ENCODE measurements at regions not wholly inside any gene's neighbourhood (a gene's known extent, or its start where the extent isn't known, plus 50 kb on each side); places are given as distances from the start of the nearest gene placed in this dataset.

DNA sequence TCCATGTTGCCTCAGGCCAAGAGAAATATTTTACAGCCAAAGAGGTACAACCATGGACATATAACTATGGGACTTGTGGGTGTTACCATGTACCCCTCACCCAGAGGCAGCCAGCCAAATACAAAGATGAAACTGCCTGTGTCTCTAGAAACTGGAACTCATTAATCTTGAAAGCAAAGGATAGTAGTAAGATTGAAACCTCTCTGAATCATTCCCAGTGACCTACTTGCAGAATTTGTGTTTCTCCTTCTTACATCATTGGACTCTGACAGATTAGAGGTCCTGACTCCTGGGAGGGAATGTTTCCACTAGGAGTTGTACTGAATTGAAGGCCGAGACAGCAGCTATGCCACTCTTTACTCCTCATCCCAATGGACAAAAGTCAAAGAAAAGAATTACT, 257.4 kb upstream of the UBASH3B start:
- Histone ChIP-seq H3K9me3 (no peaks in the 10 kb centered on the region), H3K4me2 (no peak overlapping the region), H3K4me1 (peaks cover 12% of the 10 kb centered on the region; the same call in 2 of the 3 replicates), H3K4me3 (no peak overlapping the region), H3K27ac (no peak overlapping the region; a peak in 1 of 6 replicates)
- POLR2A ChIA-PET = no interaction called here
- DNase-seq (ENCODE audit: low read depth in 1 of 2, low spot score in 1 of 2) (no peak), ATAC-seq (no peak), FAIRE-seq (no peak)
- no peak for TF ChIP-seq CHD2 (IDR thresholded peaks at IDR 0.05; ENCODE audit: low read length, partially characterized antibody)
- CTCF ChIA-PET = no interaction called here
- 15% methylated on average over 1 of the region's 1 CpG for WGBS (ENCODE audit: missing lambda C conversion rate)

DNA sequence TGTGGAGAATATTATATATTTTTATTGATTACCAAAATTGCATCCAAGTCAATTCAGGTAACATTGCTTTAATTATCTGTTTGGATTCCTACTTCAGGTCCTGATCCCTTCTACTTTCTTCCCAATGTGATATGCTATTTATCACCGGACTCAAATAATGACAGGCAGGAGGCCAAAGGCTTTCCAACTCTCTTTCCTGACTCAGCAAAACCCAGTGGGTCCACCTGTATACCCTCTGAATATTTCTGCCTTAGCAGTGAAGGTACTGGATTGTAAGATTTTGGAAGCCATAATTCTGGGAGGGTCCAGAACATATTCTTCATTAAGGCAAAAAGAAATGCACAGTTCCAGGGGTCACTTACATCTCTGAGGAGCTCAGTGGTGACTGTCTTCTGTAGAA, 260.2 kb upstream of the UBASH3B start:
- ChIA-PET POLR2A (no interaction called here), CTCF (interaction anchor here (0.9 kb wide), 1 partner anchor 192 kb away, joined by 3 read pairs; no protein-coding TSS in a partner anchor)
- H3K27ac ChIP-seq = no peak overlapping the region
- TF ChIP-seq MAFK (IDR thresholded peaks at IDR 0.05; ENCODE audit: partially characterized antibody) (peak; percentile 72), SMC3 (IDR thresholded peaks at IDR 0.05) (no peak)
- ATAC-seq (no peak), DNase-seq (ENCODE audit: low read depth in 1 of 2, low spot score in 1 of 2) (no peak), FAIRE-seq (no peak)
- WGBS (ENCODE audit: missing lambda C conversion rate) = 63% methylated on average over 1 of the region's 1 CpG
- H3K4me1 ChIP-seq = peaks cover 12% of the 10 kb centered on the region; the same call in 2 of the 3 replicates
- 0 out of 3 replicates have a peak, but pooled peaks cover under 1% of the 10 kb centered on the region for H3K9me3 ChIP-seq
- H3K4me3 ChIP-seq = no peak overlapping the region
- no peak overlapping the region for H3K4me2 ChIP-seq

DNA sequence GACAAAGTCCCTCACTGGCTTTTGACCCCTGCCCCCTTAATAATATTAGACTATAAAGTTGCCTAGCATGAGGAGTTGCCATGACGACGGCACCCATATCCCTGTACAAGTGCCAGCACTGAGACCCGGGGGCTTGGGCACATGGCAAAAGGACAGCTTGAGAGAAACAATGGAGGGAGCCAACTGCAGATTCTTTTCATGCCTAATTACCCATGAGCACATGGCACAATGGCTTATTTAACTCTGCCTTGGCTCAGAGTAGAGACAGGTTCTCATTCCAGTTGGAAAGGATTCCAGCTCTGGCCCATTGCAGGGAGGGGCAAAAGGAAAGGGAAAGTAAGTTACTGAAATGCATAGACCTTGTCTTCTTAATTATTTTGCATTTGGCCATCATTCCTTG, 261.2 kb upstream of the UBASH3B start:
- no peak for ATAC-seq
- ChIA-PET POLR2A (no interaction called here), CTCF (interaction anchor here (0.9 kb wide), 1 partner anchor 191 kb away, joined by 3 read pairs; no protein-coding TSS in a partner anchor)
- no peak for FAIRE-seq
- 46% methylated on average over 2 of the region's 3 CpGs for WGBS (ENCODE audit: missing lambda C conversion rate)
- TF ChIP-seq JUNB (IDR thresholded peaks at IDR 0.05) = no peak
- TF ChIP-seq, protein P1, sequence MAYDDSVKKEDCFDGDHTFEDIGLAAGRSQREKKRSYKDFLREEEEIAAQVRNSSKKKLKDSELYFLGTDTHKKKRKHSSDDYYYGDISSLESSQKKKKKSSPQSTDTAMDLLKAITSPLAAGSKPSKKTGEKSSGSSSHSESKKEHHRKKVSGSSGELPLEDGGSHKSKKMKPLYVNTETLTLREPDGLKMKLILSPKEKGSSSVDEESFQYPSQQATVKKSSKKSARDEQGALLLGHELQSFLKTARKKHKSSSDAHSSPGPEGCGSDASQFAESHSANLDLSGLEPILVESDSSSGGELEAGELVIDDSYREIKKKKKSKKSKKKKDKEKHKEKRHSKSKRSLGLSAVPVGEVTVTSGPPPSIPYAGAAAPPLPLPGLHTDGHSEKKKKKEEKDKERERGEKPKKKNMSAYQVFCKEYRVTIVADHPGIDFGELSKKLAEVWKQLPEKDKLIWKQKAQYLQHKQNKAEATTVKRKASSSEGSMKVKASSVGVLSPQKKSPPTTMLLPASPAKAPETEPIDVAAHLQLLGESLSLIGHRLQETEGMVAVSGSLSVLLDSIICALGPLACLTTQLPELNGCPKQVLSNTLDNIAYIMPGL (CRISPR knock-in tag; IDR thresholded peaks at IDR 0.05; ENCODE audit: borderline replicate concordance) = no peak
- TF ChIP-seq HDAC2 (IDR thresholded peaks at IDR 0.05) = no peak
- no peak for TF ChIP-seq EP300 (IDR thresholded peaks at IDR 0.05)
- no peak for TF ChIP-seq HOXB13 (CRISPR knock-in tag; IDR thresholded peaks at IDR 0.05; ENCODE audit: low read depth)
- no peak for TF ChIP-seq ZSCAN20 (CRISPR knock-in tag; IDR thresholded peaks at IDR 0.05)
- no peak for TF ChIP-seq CHD4 (IDR thresholded peaks at IDR 0.05; ENCODE audit: borderline replicate concordance)
- TF ChIP-seq POLR2AphosphoS2 (conservative IDR thresholded peaks at IDR 0.05; ENCODE audit: low read length) = no peak
- TF ChIP-seq ZC3H11A (IDR thresholded peaks at IDR 0.05) = no peak
- no peak for TF ChIP-seq NR3C1 (IDR thresholded peaks at IDR 0.05)
- TF ChIP-seq TFCP2L1 (CRISPR knock-in tag; IDR thresholded peaks at IDR 0.05) = no peak
- no peak for TF ChIP-seq ZFP36 (IDR thresholded peaks at IDR 0.05; ENCODE audit: borderline replicate concordance, partially characterized antibody)
- no peak for TF ChIP-seq HOXA7 (CRISPR knock-in tag; IDR thresholded peaks at IDR 0.05)
- no peak for TF ChIP-seq FOSL2 (IDR thresholded peaks at IDR 0.05)
- no peak for TF ChIP-seq FOSL2 (CRISPR knock-in tag; IDR thresholded peaks at IDR 0.05)
- no peak for TF ChIP-seq RCOR1 (IDR thresholded peaks at IDR 0.05; ENCODE audit: low read depth, low read length)
- TF ChIP-seq HOXB5 (CRISPR knock-in tag; IDR thresholded peaks at IDR 0.05) = no peak
- no peak for TF ChIP-seq TP53 (CRISPR knock-in tag; IDR thresholded peaks at IDR 0.05)
- 0 out of 3 replicates have a peak, but pooled peaks cover 2% of the 10 kb centered on the region for H3K9me3 ChIP-seq
- H3K4me2 ChIP-seq = no peak overlapping the region
- no peak overlapping the region for H3K4me3 ChIP-seq
- H3K27ac ChIP-seq = no peak overlapping the region
- peaks cover 7% of the 10 kb centered on the region; the same call in 1 of the 3 replicates for H3K4me1 ChIP-seq
- DNase-seq (ENCODE audit: low read depth in 1 of 2, low spot score in 1 of 2) = no peak

DNA sequence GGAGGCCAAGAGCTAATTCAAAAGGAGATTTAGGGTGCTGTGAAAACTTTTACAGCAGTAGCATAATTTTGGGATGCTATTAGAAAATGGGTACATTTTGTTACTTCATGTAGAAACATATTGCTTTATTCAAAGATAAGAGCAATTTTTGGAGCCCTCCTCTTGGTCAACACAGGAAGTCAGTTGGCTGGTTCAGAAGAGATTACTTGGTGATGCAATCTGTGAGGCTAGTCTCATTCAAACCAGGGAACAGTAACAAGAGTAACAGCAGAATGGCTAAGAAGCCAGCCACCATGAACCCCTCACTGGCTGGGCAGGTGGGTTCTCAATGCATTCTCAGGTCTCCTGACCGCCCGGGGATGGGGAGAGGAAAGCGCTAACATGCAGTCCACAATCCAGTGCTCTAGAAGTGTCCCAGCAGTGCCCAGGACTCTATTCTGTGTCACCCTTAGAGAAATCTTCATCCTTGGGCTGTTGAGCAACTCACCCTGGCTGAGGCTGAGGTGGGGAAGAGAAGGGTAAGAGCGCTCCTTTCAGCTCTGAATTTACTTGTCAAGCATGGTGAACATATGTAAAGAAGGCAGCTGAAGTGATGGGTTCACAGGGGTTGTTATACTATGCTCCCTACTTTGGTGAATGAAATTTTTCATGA, 262.2 kb upstream of the UBASH3B start:
- no peak for TF ChIP-seq HOXB13 (CRISPR knock-in tag; IDR thresholded peaks at IDR 0.05; ENCODE audit: low read depth)
- no peak for TF ChIP-seq EHF (CRISPR knock-in tag; IDR thresholded peaks at IDR 0.05)
- no peak for TF ChIP-seq BHLHE40 (IDR thresholded peaks at IDR 0.05; ENCODE audit: low read depth, low read length)
- TF ChIP-seq, protein P1 (CRISPR knock-in tag; IDR thresholded peaks at IDR 0.05; ENCODE audit: borderline replicate concordance) = no peak
- TF ChIP-seq POLR2A (IDR thresholded peaks at IDR 0.05; ENCODE audit: low read length) = no peak
- no peak for TF ChIP-seq TP53 (CRISPR knock-in tag; IDR thresholded peaks at IDR 0.05)
- TF ChIP-seq RNF2 (IDR thresholded peaks at IDR 0.05; ENCODE audit: borderline replicate concordance, low read depth) = no peak
- no peak for TF ChIP-seq RFX5 (IDR thresholded peaks at IDR 0.05)
- no peak for TF ChIP-seq MAFK (IDR thresholded peaks at IDR 0.05; ENCODE audit: partially characterized antibody)
- TF ChIP-seq FOSB (CRISPR knock-in tag; IDR thresholded peaks at IDR 0.05) = no peak
- TF ChIP-seq TFCP2L1 (CRISPR knock-in tag; IDR thresholded peaks at IDR 0.05) = no peak
- no peak for TF ChIP-seq EP300 (IDR thresholded peaks at IDR 0.05)
- no peak for TF ChIP-seq CHD4 (IDR thresholded peaks at IDR 0.05; ENCODE audit: borderline replicate concordance)
- TF ChIP-seq, protein P2, sequence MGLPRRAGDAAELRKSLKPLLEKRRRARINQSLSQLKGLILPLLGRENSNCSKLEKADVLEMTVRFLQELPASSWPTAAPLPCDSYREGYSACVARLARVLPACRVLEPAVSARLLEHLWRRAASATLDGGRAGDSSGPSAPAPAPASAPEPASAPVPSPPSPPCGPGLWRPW (IDR thresholded peaks at IDR 0.05) = no peak
- TF ChIP-seq ZFP36 (IDR thresholded peaks at IDR 0.05; ENCODE audit: borderline replicate concordance, partially characterized antibody) = no peak
- ChIA-PET CTCF (interaction anchor here (1.0 kb wide), 1 partner anchor 98 kb away, joined by 3 read pairs; no protein-coding TSS in a partner anchor), POLR2A (no interaction called here)
- Histone ChIP-seq H3K4me2 (no peak overlapping the region), H3K27ac (no peak overlapping the region), H3K9me3 (0 out of 3 replicates have a peak, but pooled peaks cover 2% of the 10 kb centered on the region), H3K4me3 (no peak overlapping the region), H3K4me1 (peaks cover 4% of the 10 kb centered on the region; the same call in 1 of the 3 replicates)
- ATAC-seq (no peak), FAIRE-seq (no peak), DNase-seq (ENCODE audit: low read depth in 1 of 2, low spot score in 1 of 2) (no peak)
- 8% methylated on average over 1 of the region's 4 CpGs for WGBS (ENCODE audit: missing lambda C conversion rate)

All from A549 (cell line).